Adrenal gland (tissue), 5 donors: ENCODE measurements at regions not wholly inside any gene's neighbourhood (a gene's known extent, or its start where the extent isn't known, plus 50 kb on each side); places are given as distances from the start of the nearest gene placed in this dataset.

ENCODE experiments used
- POLR2A ChIP-seq, 2 donors: fragments of 450-650 bp; IDR thresholded peaks; one replicate each; pipeline ENCODE4 v1.6.1; 2017; ENCODE audit warnings: antibody characterized with exemption in 2 of 2, mild to moderate bottlenecking in 2 of 2, moderate library complexity in 1 of 2
- TF ChIP-seq, protein P1 (sequence below), 6 experiments: fragments of 450-650 bp in 4 of 6; fragments of 200-600 bp in 2 of 6; sonication (generic) in 1 of 6; IDR thresholded peaks; 1 replicate in 5 of 6; 2 replicates in 1 of 6; pipeline versions ENCODE4 v1.5.1 to v1.8.0; 2016 to 2021; ENCODE audit warnings: antibody characterized with exemption in 6 of 6, mild to moderate bottlenecking in 2 of 6, moderate library complexity in 1 of 6
- donor health status: DM: no; HTN: no; CAD: no.

DNA sequence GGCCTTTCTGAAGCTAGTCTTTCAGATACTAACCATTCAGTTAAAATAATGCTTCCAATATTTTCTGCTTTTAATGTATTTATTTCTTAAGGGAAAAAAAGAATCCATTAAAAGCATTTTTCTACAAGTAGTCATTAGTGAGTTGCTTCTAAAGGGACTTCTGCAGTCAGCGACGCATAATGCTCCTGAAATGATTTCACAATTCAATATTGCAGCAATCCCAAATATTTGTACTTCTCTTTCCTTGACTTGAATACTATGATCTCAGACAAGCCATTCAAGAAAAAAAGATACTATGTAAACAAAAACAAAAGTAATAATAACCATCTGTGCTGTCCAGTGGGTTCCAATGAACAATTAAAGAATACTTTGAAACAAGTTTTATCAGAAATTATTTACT, 681.0 kb downstream of the DIPK2A start:
- TF ChIP-seq, protein P1, sequence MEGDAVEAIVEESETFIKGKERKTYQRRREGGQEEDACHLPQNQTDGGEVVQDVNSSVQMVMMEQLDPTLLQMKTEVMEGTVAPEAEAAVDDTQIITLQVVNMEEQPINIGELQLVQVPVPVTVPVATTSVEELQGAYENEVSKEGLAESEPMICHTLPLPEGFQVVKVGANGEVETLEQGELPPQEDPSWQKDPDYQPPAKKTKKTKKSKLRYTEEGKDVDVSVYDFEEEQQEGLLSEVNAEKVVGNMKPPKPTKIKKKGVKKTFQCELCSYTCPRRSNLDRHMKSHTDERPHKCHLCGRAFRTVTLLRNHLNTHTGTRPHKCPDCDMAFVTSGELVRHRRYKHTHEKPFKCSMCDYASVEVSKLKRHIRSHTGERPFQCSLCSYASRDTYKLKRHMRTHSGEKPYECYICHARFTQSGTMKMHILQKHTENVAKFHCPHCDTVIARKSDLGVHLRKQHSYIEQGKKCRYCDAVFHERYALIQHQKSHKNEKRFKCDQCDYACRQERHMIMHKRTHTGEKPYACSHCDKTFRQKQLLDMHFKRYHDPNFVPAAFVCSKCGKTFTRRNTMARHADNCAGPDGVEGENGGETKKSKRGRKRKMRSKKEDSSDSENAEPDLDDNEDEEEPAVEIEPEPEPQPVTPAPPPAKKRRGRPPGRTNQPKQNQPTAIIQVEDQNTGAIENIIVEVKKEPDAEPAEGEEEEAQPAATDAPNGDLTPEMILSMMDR (IDR thresholded peaks at IDR 0.05): no peak
- TF ChIP-seq POLR2A (IDR thresholded peaks at IDR 0.05): no peak
